ENCODE measurements at regions not wholly inside any gene's neighbourhood (a gene's known extent, or its start where the extent isn't known, plus 50 kb on each side); places are given as distances from the start of the nearest gene placed in this dataset.

DNA sequence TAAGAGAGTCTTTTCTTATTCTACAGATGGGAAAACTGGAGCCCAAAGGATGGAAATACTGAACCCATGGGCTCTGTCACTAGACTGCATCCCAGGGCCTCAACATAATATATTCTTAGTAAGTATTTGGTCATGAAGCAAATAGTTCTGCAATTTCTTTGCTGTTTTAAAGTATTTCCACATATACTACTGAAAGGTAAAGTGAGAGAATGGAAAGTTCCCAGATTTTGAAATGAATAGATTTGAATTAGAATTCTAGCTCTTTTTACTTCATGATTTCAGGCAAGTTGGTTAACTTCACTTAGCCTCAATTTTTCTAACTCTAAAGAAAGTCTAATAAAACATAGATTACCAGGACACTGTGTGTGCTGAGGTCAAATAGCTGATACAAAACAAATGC lies 95.6 kb upstream of the FGGY start:
- no peak for TF ChIP-seq TEAD4 (IDR thresholded peaks at IDR 0.05)
- TF ChIP-seq EP300 (IDR thresholded peaks at IDR 0.05; ENCODE audit: borderline replicate concordance) = no peak
- no peak for TF ChIP-seq FOXM1 (IDR thresholded peaks at IDR 0.05; ENCODE audit: borderline replicate concordance, low read depth)
- TF ChIP-seq TAF1 (IDR thresholded peaks at IDR 0.05; ENCODE audit: low read depth) = no peak
- TF ChIP-seq CREB1 (IDR thresholded peaks at IDR 0.05; ENCODE audit: low read depth) = no peak
- TF ChIP-seq ZBTB7A (IDR thresholded peaks at IDR 0.05; ENCODE audit: low read depth) = no peak
- no peak for TF ChIP-seq YY1 (IDR thresholded peaks at IDR 0.05; ENCODE audit: low read depth)
- no peak for TF ChIP-seq RAD21 (IDR thresholded peaks at IDR 0.05; ENCODE audit: low read depth)
- TF ChIP-seq, protein P1, sequence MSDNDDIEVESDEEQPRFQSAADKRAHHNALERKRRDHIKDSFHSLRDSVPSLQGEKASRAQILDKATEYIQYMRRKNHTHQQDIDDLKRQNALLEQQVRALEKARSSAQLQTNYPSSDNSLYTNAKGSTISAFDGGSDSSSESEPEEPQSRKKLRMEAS (IDR thresholded peaks at IDR 0.05) = no peak
- TF ChIP-seq, protein P2, sequence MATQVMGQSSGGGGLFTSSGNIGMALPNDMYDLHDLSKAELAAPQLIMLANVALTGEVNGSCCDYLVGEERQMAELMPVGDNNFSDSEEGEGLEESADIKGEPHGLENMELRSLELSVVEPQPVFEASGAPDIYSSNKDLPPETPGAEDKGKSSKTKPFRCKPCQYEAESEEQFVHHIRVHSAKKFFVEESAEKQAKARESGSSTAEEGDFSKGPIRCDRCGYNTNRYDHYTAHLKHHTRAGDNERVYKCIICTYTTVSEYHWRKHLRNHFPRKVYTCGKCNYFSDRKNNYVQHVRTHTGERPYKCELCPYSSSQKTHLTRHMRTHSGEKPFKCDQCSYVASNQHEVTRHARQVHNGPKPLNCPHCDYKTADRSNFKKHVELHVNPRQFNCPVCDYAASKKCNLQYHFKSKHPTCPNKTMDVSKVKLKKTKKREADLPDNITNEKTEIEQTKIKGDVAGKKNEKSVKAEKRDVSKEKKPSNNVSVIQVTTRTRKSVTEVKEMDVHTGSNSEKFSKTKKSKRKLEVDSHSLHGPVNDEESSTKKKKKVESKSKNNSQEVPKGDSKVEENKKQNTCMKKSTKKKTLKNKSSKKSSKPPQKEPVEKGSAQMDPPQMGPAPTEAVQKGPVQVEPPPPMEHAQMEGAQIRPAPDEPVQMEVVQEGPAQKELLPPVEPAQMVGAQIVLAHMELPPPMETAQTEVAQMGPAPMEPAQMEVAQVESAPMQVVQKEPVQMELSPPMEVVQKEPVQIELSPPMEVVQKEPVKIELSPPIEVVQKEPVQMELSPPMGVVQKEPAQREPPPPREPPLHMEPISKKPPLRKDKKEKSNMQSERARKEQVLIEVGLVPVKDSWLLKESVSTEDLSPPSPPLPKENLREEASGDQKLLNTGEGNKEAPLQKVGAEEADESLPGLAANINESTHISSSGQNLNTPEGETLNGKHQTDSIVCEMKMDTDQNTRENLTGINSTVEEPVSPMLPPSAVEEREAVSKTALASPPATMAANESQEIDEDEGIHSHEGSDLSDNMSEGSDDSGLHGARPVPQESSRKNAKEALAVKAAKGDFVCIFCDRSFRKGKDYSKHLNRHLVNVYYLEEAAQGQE (IDR thresholded peaks at IDR 0.05; ENCODE audit: low read depth) = no peak
- no peak for TF ChIP-seq TCF12 (IDR thresholded peaks at IDR 0.05; ENCODE audit: low read depth)
- TF ChIP-seq, protein P3, sequence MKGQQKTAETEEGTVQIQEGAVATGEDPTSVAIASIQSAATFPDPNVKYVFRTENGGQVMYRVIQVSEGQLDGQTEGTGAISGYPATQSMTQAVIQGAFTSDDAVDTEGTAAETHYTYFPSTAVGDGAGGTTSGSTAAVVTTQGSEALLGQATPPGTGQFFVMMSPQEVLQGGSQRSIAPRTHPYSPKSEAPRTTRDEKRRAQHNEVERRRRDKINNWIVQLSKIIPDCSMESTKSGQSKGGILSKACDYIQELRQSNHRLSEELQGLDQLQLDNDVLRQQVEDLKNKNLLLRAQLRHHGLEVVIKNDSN (IDR thresholded peaks at IDR 0.05) = no peak
- no peak for TF ChIP-seq CEBPB (IDR thresholded peaks at IDR 0.05)
- no peak for TF ChIP-seq NFIC (IDR thresholded peaks at IDR 0.05)
- TF ChIP-seq EGR1 (IDR thresholded peaks at IDR 0.05) = no peak

DNA sequence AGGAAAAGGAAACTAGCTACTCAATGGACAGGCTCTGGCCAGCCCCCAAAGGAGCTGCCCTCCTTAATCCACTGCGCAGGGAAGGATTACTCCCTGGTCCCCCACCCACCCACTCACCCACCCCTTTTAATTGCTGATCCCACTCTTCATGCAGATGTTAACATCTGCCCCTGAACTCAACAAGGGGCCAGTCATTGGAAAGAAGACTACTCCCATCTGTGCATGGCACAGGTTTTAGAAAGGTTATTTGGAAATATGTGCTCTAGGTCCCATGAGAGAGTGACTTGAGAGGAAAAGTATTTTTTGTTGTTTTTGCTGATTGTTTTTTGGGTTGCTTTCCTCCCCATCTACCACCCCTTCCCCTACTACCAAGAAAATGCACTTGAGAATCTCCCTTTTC lies 94.4 kb upstream of the FGGY start:
- TF ChIP-seq EP300 (IDR thresholded peaks at IDR 0.05; ENCODE audit: borderline replicate concordance) (no peak), EGR1 (IDR thresholded peaks at IDR 0.05) (no peak), TCF12 (IDR thresholded peaks at IDR 0.05; ENCODE audit: low read depth) (no peak), NFIC (IDR thresholded peaks at IDR 0.05) (no peak), RAD21 (IDR thresholded peaks at IDR 0.05; ENCODE audit: low read depth) (no peak), TAF1 (IDR thresholded peaks at IDR 0.05; ENCODE audit: low read depth) (no peak), ZBTB7A (IDR thresholded peaks at IDR 0.05; ENCODE audit: low read depth) (no peak), YY1 (IDR thresholded peaks at IDR 0.05; ENCODE audit: low read depth) (no peak), CEBPB (IDR thresholded peaks at IDR 0.05) (no peak)
- TF ChIP-seq, protein P2 (IDR thresholded peaks at IDR 0.05; ENCODE audit: low read depth) = no peak
- TF ChIP-seq, protein P3 (IDR thresholded peaks at IDR 0.05) = no peak
- TF ChIP-seq, protein P1 (IDR thresholded peaks at IDR 0.05) = no peak

DNA sequence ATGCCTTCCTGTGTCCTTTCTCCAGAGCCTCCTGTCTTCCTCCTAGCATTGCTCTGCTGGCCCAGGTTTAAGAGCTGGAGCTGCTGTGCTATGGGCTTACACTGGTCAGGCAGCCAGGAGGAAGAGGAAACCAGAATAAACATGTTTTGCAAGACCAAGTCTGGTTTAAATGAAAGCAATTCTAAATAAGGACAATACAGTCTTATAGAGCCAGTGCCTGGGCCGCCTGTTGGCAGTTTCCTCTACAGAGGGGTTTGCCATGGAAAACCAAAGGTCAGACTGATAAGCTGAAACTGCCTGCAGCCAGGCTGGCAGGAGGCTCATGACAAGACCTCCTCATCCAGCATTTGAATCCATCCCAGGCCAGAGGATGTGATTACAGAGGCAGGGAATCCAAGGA lies 92.9 kb upstream of the FGGY start:
- TF ChIP-seq, protein P3 (IDR thresholded peaks at IDR 0.05) = no peak
- no peak for TF ChIP-seq TAF1 (IDR thresholded peaks at IDR 0.05; ENCODE audit: low read depth)

DNA sequence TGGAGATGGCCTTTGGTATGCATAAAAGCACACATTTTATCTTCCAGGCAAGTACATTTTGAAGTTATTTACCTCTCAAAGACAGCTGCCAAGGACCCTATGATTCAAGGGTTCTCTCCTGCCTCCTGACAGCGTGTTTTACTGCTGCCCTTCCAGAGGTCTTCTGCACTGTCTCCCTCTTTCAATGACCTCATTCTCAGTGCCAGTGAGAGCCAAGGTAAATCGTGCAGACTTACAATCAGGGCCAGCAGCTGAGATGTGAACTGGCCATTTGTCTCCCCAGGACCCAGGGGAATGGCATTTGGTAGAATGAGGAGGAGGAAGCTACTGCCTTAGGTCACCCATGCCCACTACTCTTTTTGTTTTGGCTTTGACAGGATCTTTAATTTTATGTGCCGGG lies 84.2 kb upstream of the FGGY start:
- TF ChIP-seq, protein P3 (IDR thresholded peaks at IDR 0.05) = no peak
- TF ChIP-seq CREB1 (IDR thresholded peaks at IDR 0.05; ENCODE audit: low read depth) = no peak
- TF ChIP-seq NFIC (IDR thresholded peaks at IDR 0.05) = no peak
- no peak for TF ChIP-seq RAD21 (IDR thresholded peaks at IDR 0.05; ENCODE audit: low read depth)
- TF ChIP-seq, protein P2 (IDR thresholded peaks at IDR 0.05; ENCODE audit: low read depth) = no peak
- no peak for TF ChIP-seq CEBPB (IDR thresholded peaks at IDR 0.05)

All from Ishikawa (cell line).